GM23338 (cell line): ENCODE measurements at regions not wholly inside any gene's neighbourhood (a gene's known extent, or its start where the extent isn't known, plus 50 kb on each side); places are given as distances from the start of the nearest gene placed in this dataset.

Source experiments
- ATAC-seq: fragments of 200-7000 bp; cut with Tn5 transposase; 3 replicates; pipeline ENCODE4 v1.9.1; 2020
- DNase-seq: peaks from one replicate; pipeline ENCODE4 v3.0.0-alpha.2; 2015; ENCODE audit warnings: low spot score
- H2AFZ ChIP-seq: fragments of 200-600 bp; sonication (generic); 2 replicates; pipeline ENCODE4 v1.8.0; 2016; ENCODE audit warnings: antibody characterized with exemption, mild to moderate bottlenecking, moderate library complexity
- H3F3A ChIP-seq: fragments of 200-600 bp; sonication (generic); replicated peaks from 2 replicates; pipeline ENCODE4 v1.8.0; 2017; ENCODE audit warnings: antibody characterized with exemption, mixed run types, low read depth
- H3K27ac ChIP-seq: fragments of 200-600 bp; sonication (generic); 2 replicates; pipeline ENCODE4 v1.6.1; 2016; ENCODE audit warnings: low read depth
- H3K27me3 ChIP-seq: fragments of 200-600 bp; sonication (generic); 2 replicates; pipeline ENCODE4 v1.8.0; 2016; ENCODE audit warnings: mild to moderate bottlenecking, mixed run types, moderate library complexity; ENCODE audit not compliant: insufficient read depth
- H3K36me3 ChIP-seq: fragments of 200-600 bp; sonication (generic); 2 replicates; pipeline ENCODE4 v1.8.0; 2016; ENCODE audit warnings: mild to moderate bottlenecking; ENCODE audit not compliant: insufficient read depth
- H3K4me1 ChIP-seq: fragments of 200-600 bp; sonication (generic); 2 replicates; pipeline ENCODE4 v1.8.0; 2016; ENCODE audit warnings: mild to moderate bottlenecking, moderate library complexity; ENCODE audit not compliant: insufficient read depth
- H3K4me2 ChIP-seq: fragments of 200-600 bp; sonication (generic); 2 replicates; pipeline ENCODE4 v1.7.1; 2017; ENCODE audit warnings: mixed run types
- H3K4me3 ChIP-seq: fragments of 200-600 bp; sonication (generic); 2 replicates; pipeline ENCODE4 v1.6.1; 2016; ENCODE audit warnings: mixed run types
- H3K79me2 ChIP-seq: fragments of 200-600 bp; sonication (generic); replicated peaks from 2 replicates; pipeline ENCODE4 v1.8.0; 2017; ENCODE audit warnings: mild to moderate bottlenecking; ENCODE audit not compliant: insufficient read depth
- H3K9me2 ChIP-seq: fragments of 200-600 bp; sonication (generic); 2 replicates; pipeline ENCODE4 v1.8.0; 2017; ENCODE audit not compliant: insufficient read depth
- H4K20me1 ChIP-seq: fragments of 200-600 bp; sonication (generic); replicated peaks from 2 replicates; pipeline ENCODE4 v1.8.0; 2017; ENCODE audit warnings: mild to moderate bottlenecking; ENCODE audit not compliant: insufficient read depth
- H3K27ac Mint-ChIP-seq: 2 replicates; pipeline ENCODE4 v1.8.0; 2020; ENCODE audit warnings: inconsistent platforms, mild to moderate bottlenecking, moderate library complexity, mixed read lengths
- H3K27me3 Mint-ChIP-seq: 3 replicates; pipeline ENCODE4 v1.8.0; 2022; ENCODE audit warnings: low read depth, mild to moderate bottlenecking, moderate library complexity, mixed read lengths, inconsistent platforms; ENCODE audit not compliant: insufficient read depth, poor library complexity
- H3K36me3 Mint-ChIP-seq: 3 replicates; pipeline ENCODE4 v1.8.0; 2021; ENCODE audit warnings: low read depth, mild to moderate bottlenecking, inconsistent platforms, moderate library complexity, mixed read lengths
- H3K4me1 Mint-ChIP-seq: 3 replicates; pipeline ENCODE4 v1.8.0; 2020; ENCODE audit warnings: mild to moderate bottlenecking, inconsistent platforms, mixed read lengths
- H3K4me3 Mint-ChIP-seq: 3 replicates; pipeline ENCODE4 v1.8.0; 2021; ENCODE audit warnings: moderate library complexity, mild to moderate bottlenecking, inconsistent platforms, mixed read lengths
- H3K9me3 Mint-ChIP-seq: 3 replicates; pipeline ENCODE4 v1.8.0; 2020; ENCODE audit warnings: moderate library complexity, mild to moderate bottlenecking, inconsistent platforms, mixed read lengths
- CREB1 ChIP-seq: fragments of 250-450 bp; sonication (Bioruptor Pico); IDR thresholded peaks from 2 replicates; pipeline ENCODE4 v1.5.0; 2020; ENCODE audit warnings: low read depth, mild to moderate bottlenecking, moderate library complexity
- EZH2 ChIP-seq: fragments of 200-600 bp; sonication (generic); IDR thresholded peaks from one replicate; pipeline ENCODE4 v1.8.0; 2017; ENCODE audit warnings: antibody characterized with exemption, mild to moderate bottlenecking, low read depth; ENCODE audit not compliant: unreplicated experiment
- EZH2phosphoT487 ChIP-seq: fragments of 200-600 bp; sonication (generic); IDR thresholded peaks from one replicate; pipeline ENCODE4 v1.8.1; 2018; ENCODE audit warnings: antibody characterized with exemption; ENCODE audit not compliant: unreplicated experiment
- JUNB ChIP-seq: IDR thresholded peaks from one replicate; pipeline ENCODE4 v1.6.1; 2016; ENCODE audit warnings: antibody characterized with exemption; ENCODE audit not compliant: unreplicated experiment
- NANOG ChIP-seq: IDR thresholded peaks from 2 replicates; pipeline ENCODE4 v1.6.1; 2016; ENCODE audit warnings: antibody characterized with exemption, borderline replicate concordance
- POLR2AphosphoS5 ChIP-seq: IDR thresholded peaks from 2 replicates; pipeline ENCODE4 v1.6.1; 2016; ENCODE audit warnings: antibody characterized with exemption, low read depth
- ZNF114 ChIP-seq: fragments of 250-450 bp; sonication (Bioruptor Pico); IDR thresholded peaks from 2 replicates; pipeline ENCODE4 v1.5.0; 2020; ENCODE audit warnings: mild to moderate bottlenecking, moderate library complexity
- ZNF331 ChIP-seq: fragments of 250-450 bp; sonication (Bioruptor Pico); IDR thresholded peaks from 2 replicates; pipeline ENCODE4 v1.5.0; 2020; ENCODE audit warnings: low read depth, mild to moderate bottlenecking, moderate library complexity
- TF ChIP-seq, protein P1 (sequence below): fragments of 250-450 bp; sonication (Bioruptor Pico); IDR thresholded peaks from 2 replicates; pipeline ENCODE4 v1.5.0; 2020; ENCODE audit warnings: mild to moderate bottlenecking, moderate library complexity
- TF ChIP-seq, protein P2 (sequence below), 2 experiments: fragments of 200-600 bp in 1 of 2; sonication (generic) in 1 of 2; conservative IDR thresholded peaks; 2 replicates each; pipeline versions ENCODE4 v1.5.1 to v1.6.1; 2016 to 2017; ENCODE audit warnings: antibody characterized with exemption in 2 of 2, low read depth in 2 of 2, mild to moderate bottlenecking in 2 of 2, moderate library complexity in 1 of 2
- TF ChIP-seq, protein P3 (sequence below): IDR thresholded peaks from 2 replicates; pipeline ENCODE4 v1.6.1; 2016; ENCODE audit warnings: antibody characterized with exemption

DNA sequence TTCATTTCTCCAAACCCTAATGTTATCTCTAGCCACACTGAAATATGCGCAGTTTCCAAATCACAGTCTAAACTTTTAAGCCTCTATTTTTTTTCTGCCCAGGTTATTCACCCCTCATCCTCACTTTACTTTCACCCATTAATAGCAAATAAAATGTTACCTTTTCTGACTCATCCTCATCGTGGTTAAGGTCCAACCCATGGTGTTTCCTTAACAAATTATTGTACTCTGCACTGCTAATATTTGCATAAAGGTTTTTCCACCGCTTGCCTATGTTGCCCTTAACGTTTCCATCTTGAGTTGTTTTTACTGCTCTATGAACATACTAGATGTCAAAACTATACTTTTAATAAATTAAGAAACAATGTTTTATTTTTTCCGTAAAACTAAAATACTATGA, 780.9 kb upstream of the KLHL1 start:
- H3K4me2 ChIP-seq, result no peak overlapping the region
- no peaks in the 10 kb centered on the region for H4K20me1 ChIP-seq
- H2AFZ ChIP-seq, result no peak overlapping the region
- no peaks in the 10 kb centered on the region for H3K27me3 ChIP-seq
- peaks cover 16% of the 10 kb centered on the region; the same call in 2 of the 3 replicates for H3K9me3 Mint-ChIP-seq
- TF ChIP-seq POLR2AphosphoS5, result no peak
- no peak overlapping the region for H3K4me3 ChIP-seq
- DNase-seq (no peak), ATAC-seq (no peak)
- H3K4me1 Mint-ChIP-seq, result peaks cover 3% of the 10 kb centered on the region; the same call in 2 of the 3 replicates
- peaks cover 29% of the 10 kb centered on the region for H3K4me1 ChIP-seq
- no peaks in the 10 kb centered on the region for H3K27me3 Mint-ChIP-seq
- no peaks in the 10 kb centered on the region for H3K79me2 ChIP-seq
- H3F3A ChIP-seq, result no peaks in the 10 kb centered on the region
- peaks cover 5% of the 10 kb centered on the region; the same call in 1 of the 2 replicates for H3K36me3 ChIP-seq
- no peak overlapping the region for H3K4me3 Mint-ChIP-seq
- H3K36me3 Mint-ChIP-seq, result peaks cover 7% of the 10 kb centered on the region; the same call in 2 of the 3 replicates
- no peak overlapping the region for H3K27ac Mint-ChIP-seq
- H3K27ac ChIP-seq, result no peak overlapping the region
- H3K9me2 ChIP-seq, result no peaks in the 10 kb centered on the region

DNA sequence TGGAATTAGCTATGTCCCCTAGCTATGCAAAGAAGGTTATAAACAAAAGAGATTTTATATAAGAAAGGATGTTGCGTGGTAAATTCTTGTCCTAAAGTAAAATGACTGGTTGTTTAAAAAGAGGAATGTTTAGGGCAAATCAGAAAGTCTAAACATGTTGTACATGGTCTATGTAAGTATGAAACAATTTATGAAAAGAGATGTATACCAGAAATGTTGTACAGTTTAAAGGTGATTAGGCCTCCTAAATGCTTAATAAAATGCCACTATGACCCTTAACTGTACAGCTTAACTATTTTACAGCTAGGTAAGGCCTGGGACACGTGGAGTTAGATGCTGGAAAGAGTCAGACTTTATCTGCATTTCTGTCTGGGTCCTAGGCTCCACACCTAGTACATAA, 775.9 kb upstream of the KLHL1 start:
- no peaks in the 10 kb centered on the region for H3K4me1 ChIP-seq
- H3K4me2 ChIP-seq, result no peak overlapping the region
- H4K20me1 ChIP-seq, result no peaks in the 10 kb centered on the region
- no peaks in the 10 kb centered on the region for H3K27me3 ChIP-seq
- ATAC-seq (no peak), DNase-seq (peak; percentile 4)
- H3K79me2 ChIP-seq, result no peaks in the 10 kb centered on the region
- H3K9me2 ChIP-seq, result no peaks in the 10 kb centered on the region
- peaks cover 5% of the 10 kb centered on the region; the same call in 1 of the 2 replicates for H3K36me3 ChIP-seq
- H3K27ac ChIP-seq, result no peak overlapping the region
- no peak overlapping the region for H3K27ac Mint-ChIP-seq
- H3K27me3 Mint-ChIP-seq, result no peaks in the 10 kb centered on the region
- H3K4me3 ChIP-seq, result no peak overlapping the region
- no peaks in the 10 kb centered on the region for H3F3A ChIP-seq
- H3K4me3 Mint-ChIP-seq, result no peak overlapping the region
- no peaks in the 10 kb centered on the region for H3K4me1 Mint-ChIP-seq
- H2AFZ ChIP-seq, result no peak overlapping the region
- peaks cover 16% of the 10 kb centered on the region; the same call in 2 of the 3 replicates for H3K36me3 Mint-ChIP-seq
- peaks cover 27% of the 10 kb centered on the region; the same call in 2 of the 3 replicates for H3K9me3 Mint-ChIP-seq
- TF ChIP-seq, protein P1, sequence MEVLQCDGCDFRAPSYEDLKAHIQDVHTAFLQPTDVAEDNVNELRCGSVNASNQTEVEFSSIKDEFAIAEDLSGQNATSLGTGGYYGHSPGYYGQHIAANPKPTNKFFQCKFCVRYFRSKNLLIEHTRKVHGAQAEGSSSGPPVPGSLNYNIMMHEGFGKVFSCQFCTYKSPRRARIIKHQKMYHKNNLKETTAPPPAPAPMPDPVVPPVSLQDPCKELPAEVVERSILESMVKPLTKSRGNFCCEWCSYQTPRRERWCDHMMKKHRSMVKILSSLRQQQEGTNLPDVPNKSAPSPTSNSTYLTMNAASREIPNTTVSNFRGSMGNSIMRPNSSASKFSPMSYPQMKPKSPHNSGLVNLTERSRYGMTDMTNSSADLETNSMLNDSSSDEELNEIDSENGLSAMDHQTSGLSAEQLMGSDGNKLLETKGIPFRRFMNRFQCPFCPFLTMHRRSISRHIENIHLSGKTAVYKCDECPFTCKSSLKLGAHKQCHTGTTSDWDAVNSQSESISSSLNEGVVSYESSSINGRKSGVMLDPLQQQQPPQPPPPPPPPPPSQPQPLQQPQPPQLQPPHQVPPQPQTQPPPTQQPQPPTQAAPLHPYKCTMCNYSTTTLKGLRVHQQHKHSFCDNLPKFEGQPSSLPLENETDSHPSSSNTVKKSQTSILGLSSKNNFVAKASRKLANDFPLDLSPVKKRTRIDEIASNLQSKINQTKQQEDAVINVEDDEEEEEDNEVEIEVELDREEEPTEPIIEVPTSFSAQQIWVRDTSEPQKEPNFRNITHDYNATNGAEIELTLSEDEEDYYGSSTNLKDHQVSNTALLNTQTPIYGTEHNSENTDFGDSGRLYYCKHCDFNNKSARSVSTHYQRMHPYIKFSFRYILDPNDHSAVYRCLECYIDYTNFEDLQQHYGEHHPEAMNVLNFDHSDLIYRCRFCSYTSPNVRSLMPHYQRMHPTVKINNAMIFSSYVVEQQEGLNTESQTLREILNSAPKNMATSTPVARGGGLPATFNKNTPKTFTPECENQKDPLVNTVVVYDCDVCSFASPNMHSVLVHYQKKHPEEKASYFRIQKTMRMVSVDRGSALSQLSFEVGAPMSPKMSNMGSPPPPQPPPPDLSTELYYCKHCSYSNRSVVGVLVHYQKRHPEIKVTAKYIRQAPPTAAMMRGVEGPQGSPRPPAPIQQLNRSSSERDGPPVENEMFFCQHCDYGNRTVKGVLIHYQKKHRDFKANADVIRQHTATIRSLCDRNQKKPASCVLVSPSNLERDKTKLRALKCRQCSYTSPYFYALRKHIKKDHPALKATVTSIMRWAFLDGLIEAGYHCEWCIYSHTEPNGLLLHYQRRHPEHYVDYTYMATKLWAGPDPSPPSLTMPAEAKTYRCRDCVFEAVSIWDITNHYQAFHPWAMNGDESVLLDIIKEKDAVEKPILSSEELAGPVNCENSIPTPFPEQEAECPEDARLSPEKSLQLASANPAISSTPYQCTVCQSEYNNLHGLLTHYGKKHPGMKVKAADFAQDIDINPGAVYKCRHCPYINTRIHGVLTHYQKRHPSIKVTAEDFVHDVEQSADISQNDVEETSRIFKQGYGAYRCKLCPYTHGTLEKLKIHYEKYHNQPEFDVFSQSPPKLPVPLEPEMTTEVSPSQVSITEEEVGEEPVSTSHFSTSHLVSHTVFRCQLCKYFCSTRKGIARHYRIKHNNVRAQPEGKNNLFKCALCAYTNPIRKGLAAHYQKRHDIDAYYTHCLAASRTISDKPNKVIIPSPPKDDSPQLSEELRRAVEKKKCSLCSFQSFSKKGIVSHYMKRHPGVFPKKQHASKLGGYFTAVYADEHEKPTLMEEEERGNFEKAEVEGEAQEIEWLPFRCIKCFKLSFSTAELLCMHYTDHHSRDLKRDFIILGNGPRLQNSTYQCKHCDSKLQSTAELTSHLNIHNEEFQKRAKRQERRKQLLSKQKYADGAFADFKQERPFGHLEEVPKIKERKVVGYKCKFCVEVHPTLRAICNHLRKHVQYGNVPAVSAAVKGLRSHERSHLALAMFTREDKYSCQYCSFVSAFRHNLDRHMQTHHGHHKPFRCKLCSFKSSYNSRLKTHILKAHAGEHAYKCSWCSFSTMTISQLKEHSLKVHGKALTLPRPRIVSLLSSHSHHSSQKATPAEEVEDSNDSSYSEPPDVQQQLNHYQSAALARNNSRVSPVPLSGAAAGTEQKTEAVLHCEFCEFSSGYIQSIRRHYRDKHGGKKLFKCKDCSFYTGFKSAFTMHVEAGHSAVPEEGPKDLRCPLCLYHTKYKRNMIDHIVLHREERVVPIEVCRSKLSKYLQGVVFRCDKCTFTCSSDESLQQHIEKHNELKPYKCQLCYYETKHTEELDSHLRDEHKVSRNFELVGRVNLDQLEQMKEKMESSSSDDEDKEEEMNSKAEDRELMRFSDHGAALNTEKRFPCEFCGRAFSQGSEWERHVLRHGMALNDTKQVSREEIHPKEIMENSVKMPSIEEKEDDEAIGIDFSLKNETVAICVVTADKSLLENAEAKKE, result no peak
- TF ChIP-seq ZNF331 (no peak), POLR2AphosphoS5 (no peak), JUNB (no peak), NANOG (no peak), CREB1 (CRISPR knock-in tag) (no peak), EZH2phosphoT487 (no peak), ZNF114 (no peak), EZH2 (no peak)
- TF ChIP-seq, protein P2, sequence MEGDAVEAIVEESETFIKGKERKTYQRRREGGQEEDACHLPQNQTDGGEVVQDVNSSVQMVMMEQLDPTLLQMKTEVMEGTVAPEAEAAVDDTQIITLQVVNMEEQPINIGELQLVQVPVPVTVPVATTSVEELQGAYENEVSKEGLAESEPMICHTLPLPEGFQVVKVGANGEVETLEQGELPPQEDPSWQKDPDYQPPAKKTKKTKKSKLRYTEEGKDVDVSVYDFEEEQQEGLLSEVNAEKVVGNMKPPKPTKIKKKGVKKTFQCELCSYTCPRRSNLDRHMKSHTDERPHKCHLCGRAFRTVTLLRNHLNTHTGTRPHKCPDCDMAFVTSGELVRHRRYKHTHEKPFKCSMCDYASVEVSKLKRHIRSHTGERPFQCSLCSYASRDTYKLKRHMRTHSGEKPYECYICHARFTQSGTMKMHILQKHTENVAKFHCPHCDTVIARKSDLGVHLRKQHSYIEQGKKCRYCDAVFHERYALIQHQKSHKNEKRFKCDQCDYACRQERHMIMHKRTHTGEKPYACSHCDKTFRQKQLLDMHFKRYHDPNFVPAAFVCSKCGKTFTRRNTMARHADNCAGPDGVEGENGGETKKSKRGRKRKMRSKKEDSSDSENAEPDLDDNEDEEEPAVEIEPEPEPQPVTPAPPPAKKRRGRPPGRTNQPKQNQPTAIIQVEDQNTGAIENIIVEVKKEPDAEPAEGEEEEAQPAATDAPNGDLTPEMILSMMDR (conservative IDR thresholded peaks at IDR 0.05; ENCODE audit: low read depth in 2 of 2), result no peak
- TF ChIP-seq, protein P3, sequence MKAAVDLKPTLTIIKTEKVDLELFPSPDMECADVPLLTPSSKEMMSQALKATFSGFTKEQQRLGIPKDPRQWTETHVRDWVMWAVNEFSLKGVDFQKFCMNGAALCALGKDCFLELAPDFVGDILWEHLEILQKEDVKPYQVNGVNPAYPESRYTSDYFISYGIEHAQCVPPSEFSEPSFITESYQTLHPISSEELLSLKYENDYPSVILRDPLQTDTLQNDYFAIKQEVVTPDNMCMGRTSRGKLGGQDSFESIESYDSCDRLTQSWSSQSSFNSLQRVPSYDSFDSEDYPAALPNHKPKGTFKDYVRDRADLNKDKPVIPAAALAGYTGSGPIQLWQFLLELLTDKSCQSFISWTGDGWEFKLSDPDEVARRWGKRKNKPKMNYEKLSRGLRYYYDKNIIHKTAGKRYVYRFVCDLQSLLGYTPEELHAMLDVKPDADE, result no peak
